SK-N-SH (cell line): ENCODE measurements at regions not wholly inside any gene's neighbourhood (a gene's known extent, or its start where the extent isn't known, plus 50 kb on each side); places are given as distances from the start of the nearest gene placed in this dataset.

Experiments
- CTCF ChIA-PET: fragments of 300-600, 350-600 bp; formaldehyde crosslinking; extraction: SDS; loops from one replicate; lab custom pipeline; 2021; lab: Yijun Ruan, JAX
- POLR2A ChIA-PET: fragments of 350-600 bp; sonication (Branson Sonifier 250); formaldehyde crosslinking; extraction: SDS; loops from one replicate; lab custom pipeline; 2020; ENCODE audit warnings: antibody characterized with exemption, inconsistent platforms; lab: Yijun Ruan, JAX
- DNase-seq: peaks from one replicate; pipeline ENCODE4 v3.0.0; 2012
- H2AFZ ChIP-seq: fragments of 200-600 bp; sonication (generic); 2 replicates; pipeline ENCODE4 v1.8.1; 2016; ENCODE audit warnings: antibody characterized with exemption, mild to moderate bottlenecking, low read depth
- H3F3A ChIP-seq: fragments of 200-600 bp; sonication (generic); replicated peaks from 2 replicates; pipeline ENCODE3; 2016; ENCODE audit warnings: antibody characterized with exemption, mild to moderate bottlenecking; ENCODE audit not compliant: insufficient read depth
- H3K27ac ChIP-seq, 2 experiments: fragments of 200-500 bp in 1 of 2; fragments of 200-600 bp in 1 of 2; sonication (Bioruptor generic) in 1 of 2; sonication (generic), shearing (Covaris generic) in 1 of 2; 2 replicates each; pipeline versions ENCODE4 v1.5.1 to v1.6.1; 2014 to 2016; ENCODE audit warnings: low read depth in 2 of 2, inconsistent platforms in 1 of 2, low read length in 1 of 2, mild to moderate bottlenecking in 1 of 2, mixed read lengths in 1 of 2
- H3K27me3 ChIP-seq: fragments of 200-600 bp; sonication (generic), shearing (Covaris generic); 2 replicates; pipeline ENCODE4 v1.6.1; 2016; ENCODE audit warnings: mixed run types; ENCODE audit not compliant: insufficient read depth
- H3K36me3 ChIP-seq, 2 experiments: fragments of 200-500 bp in 1 of 2; fragments of 200-600 bp in 1 of 2; sonication (Bioruptor generic) in 1 of 2; sonication (generic) in 1 of 2; replicated peaks in 1 of 2; 2 replicates each; pipeline versions ENCODE3 to v1.5.1; 2014 to 2016; ENCODE audit warnings: low read length in 1 of 2, mild to moderate bottlenecking in 1 of 2; ENCODE audit not compliant: insufficient read depth in 2 of 2, control insufficient read depth in 1 of 2
- H3K4me1 ChIP-seq, 2 experiments: fragments of 200-500 bp in 1 of 2; fragments of 200-600 bp in 1 of 2; sonication (Bioruptor generic) in 1 of 2; sonication (generic), shearing (Covaris generic) in 1 of 2; 2 replicates each; pipeline versions ENCODE4 v1.5.1 to v1.6.1; 2014 to 2016; ENCODE audit warnings: low read depth in 1 of 2, low read length in 1 of 2, mixed run types in 1 of 2; ENCODE audit not compliant: insufficient read depth in 2 of 2, control insufficient read depth in 1 of 2
- H3K4me2 ChIP-seq: fragments of 200-600 bp; sonication (generic), shearing (Covaris generic); 2 replicates; pipeline ENCODE4 v1.6.1; 2017; ENCODE audit warnings: mixed run types
- H3K4me3 ChIP-seq, 2 experiments: fragments of 200-500 bp in 1 of 2; fragments of 200-600 bp in 1 of 2; sonication (Bioruptor generic) in 1 of 2; sonication (generic), shearing (Covaris generic) in 1 of 2; 2 replicates each; pipeline versions ENCODE4 v1.5.1 to v1.8.1; 2014 to 2016; ENCODE audit warnings: low read depth in 2 of 2, inconsistent platforms in 1 of 2, low read length in 1 of 2, mild to moderate bottlenecking in 1 of 2, mixed read lengths in 1 of 2, moderate library complexity in 1 of 2
- H3K79me2 ChIP-seq: fragments of 200-600 bp; sonication (generic); 2 replicates; pipeline ENCODE4 v1.8.1; 2017; ENCODE audit warnings: mild to moderate bottlenecking; ENCODE audit not compliant: insufficient read depth
- H3K9ac ChIP-seq: fragments of 200-600 bp; sonication (generic); 2 replicates; pipeline ENCODE4 v1.6.1; 2017; ENCODE audit warnings: mixed run types
- H3K9me2 ChIP-seq: fragments of 200-600 bp; sonication (generic); 2 replicates; pipeline ENCODE4 v1.6.1; 2017; ENCODE audit warnings: mixed run types
- H3K9me3 ChIP-seq: fragments of 200-600 bp; sonication (generic); 2 replicates; pipeline ENCODE4 v1.6.1; 2017; ENCODE audit warnings: mixed run types, mild to moderate bottlenecking, moderate library complexity
- H4K20me1 ChIP-seq: fragments of 200-600 bp; sonication (generic); 2 replicates; pipeline ENCODE4 v1.6.1; 2017; ENCODE audit warnings: mild to moderate bottlenecking, mixed run types; ENCODE audit not compliant: insufficient read depth
- CHD2 ChIP-seq: fragments of 150-350 bp; IDR thresholded peaks from 2 replicates; pipeline ENCODE4 v1.6.1; 2018; ENCODE audit warnings: low read length; ENCODE audit not compliant: partially characterized antibody
- ELF1 ChIP-seq: IDR thresholded peaks from 2 replicates; pipeline ENCODE4 v1.4.0; 2012
- EP300 ChIP-seq, 2 experiments: IDR thresholded peaks; 2 replicates each; pipeline versions ENCODE4 v1.4.0 to v1.6.1; 2012; ENCODE audit warnings: borderline replicate concordance in 1 of 2, low read depth in 1 of 2, low read length in 1 of 2
- FOSL2 ChIP-seq: IDR thresholded peaks from 2 replicates; pipeline ENCODE4 v1.4.0; 2012; ENCODE audit warnings: low read depth, mild to moderate bottlenecking, moderate library complexity, borderline replicate concordance
- FOXJ3 ChIP-seq: sonication (generic); formaldehyde crosslinking; IDR thresholded peaks from 2 replicates; pipeline ENCODE4 v1.5.1; 2020; ENCODE audit warnings: mild to moderate bottlenecking, missing genetic modification reagents
- GABPA ChIP-seq: IDR thresholded peaks from 2 replicates; pipeline ENCODE4 v1.4.0; 2012; ENCODE audit warnings: low read depth, mild to moderate bottlenecking
- GATA2 ChIP-seq: sonication (generic); formaldehyde crosslinking; IDR thresholded peaks from 2 replicates; pipeline ENCODE4 v1.5.0; 2020; ENCODE audit warnings: mild to moderate bottlenecking, missing genetic modification reagents
- JUND ChIP-seq: IDR thresholded peaks from 2 replicates; pipeline ENCODE4 v1.4.0; 2012
- MEF2A ChIP-seq: IDR thresholded peaks from 2 replicates; pipeline ENCODE4 v1.4.0; 2012; ENCODE audit warnings: low read depth, borderline replicate concordance
- MXI1 ChIP-seq: IDR thresholded peaks from 2 replicates; pipeline ENCODE4 v1.6.1; 2012; ENCODE audit warnings: mild to moderate bottlenecking, low read depth, low read length, improper control_type of control experiment
- NRF1 ChIP-seq: IDR thresholded peaks from 2 replicates; pipeline ENCODE4 v1.6.1; 2012; ENCODE audit warnings: low read depth, mild to moderate bottlenecking, low read length
- POLR2AphosphoS5 ChIP-seq: IDR thresholded peaks from 2 replicates; pipeline ENCODE4 v1.6.1; 2012; ENCODE audit warnings: low read depth, low read length
- RXRA ChIP-seq: IDR thresholded peaks from 2 replicates; pipeline ENCODE4 v1.4.0; 2012; ENCODE audit warnings: low read depth, mild to moderate bottlenecking, borderline replicate concordance
- SIN3A ChIP-seq: IDR thresholded peaks from 2 replicates; pipeline ENCODE4 v1.6.1; 2012; ENCODE audit warnings: low read depth, mild to moderate bottlenecking, low read length, moderate library complexity, borderline replicate concordance
- SMC3 ChIP-seq: IDR thresholded peaks from 2 replicates; pipeline ENCODE4 v1.6.1; 2012; ENCODE audit warnings: low read depth, low read length, improper control_type of control experiment
- TAF1 ChIP-seq: IDR thresholded peaks from 2 replicates; pipeline ENCODE4 v1.6.1; 2012; ENCODE audit warnings: low read depth, mild to moderate bottlenecking, low read length, moderate library complexity, borderline replicate concordance
- TCF12 ChIP-seq: IDR thresholded peaks from 2 replicates; pipeline ENCODE4 v1.4.0; 2012
- TEAD4 ChIP-seq: IDR thresholded peaks from 2 replicates; pipeline ENCODE4 v1.4.0; 2012; ENCODE audit warnings: mild to moderate bottlenecking, borderline replicate concordance; ENCODE audit not compliant: insufficient read depth
- WGBS: methylation state at CpG from one replicate; pipeline ENCODE4 v1.1.6; 2017; ENCODE audit warnings: low lambda C conversion rate; 5-methylcytosine and 5-hydroxymethylcytosine counted together
- TF ChIP-seq, protein P1 (sequence below): IDR thresholded peaks from 2 replicates; pipeline ENCODE4 v1.4.0; 2012; ENCODE audit warnings: low read depth, borderline replicate concordance
- TF ChIP-seq, protein P2 (sequence below): fragments of 150-350 bp; IDR thresholded peaks from 2 replicates; pipeline ENCODE4 v1.6.1; 2017; ENCODE audit warnings: antibody characterized with exemption, low read length, low read depth, borderline replicate concordance

DNA sequence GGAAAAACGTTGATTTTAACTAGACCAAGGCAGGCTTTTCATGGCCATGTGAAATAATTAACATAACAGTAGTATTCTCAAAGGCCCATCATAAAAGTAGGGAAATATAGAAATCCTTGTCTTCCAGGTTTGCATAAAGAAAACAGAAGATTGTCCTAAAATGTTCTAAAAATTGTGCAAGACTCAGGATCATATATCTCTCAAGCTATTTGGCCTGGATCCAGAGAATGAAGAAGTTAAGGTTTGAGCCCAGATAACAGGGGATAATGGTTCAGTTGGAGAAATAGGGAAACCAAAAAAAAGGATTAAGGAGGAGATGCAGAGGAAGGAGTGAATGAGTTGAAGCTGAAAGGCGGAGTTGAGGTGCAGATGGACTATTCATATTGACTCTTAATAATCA, 555.5 kb upstream of the NR5A2 start:
- no peaks in the 10 kb centered on the region for H3F3A ChIP-seq
- H3K4me3 ChIP-seq = no peak overlapping the region
- no peaks in the 10 kb centered on the region for H3K79me2 ChIP-seq
- H3K4me1 ChIP-seq = no peaks in the 10 kb centered on the region; a peak in 1 of 4 replicates
- no peaks in the 10 kb centered on the region for H4K20me1 ChIP-seq
- 0 out of 2 replicates have a peak, but pooled peaks cover 2% of the 10 kb centered on the region for H3K9me3 ChIP-seq
- TF ChIP-seq MEF2A = no peak
- ChIA-PET POLR2A (no interaction called here), CTCF (interaction anchor here (1.0 to 1.8 kb wide), 2 partner anchors 8 to 9 kb away, joined by 3 to 4 read pairs; no protein-coding TSS in a partner anchor)
- 79% methylated on average over 2 of the region's 2 CpGs for WGBS
- H3K27ac ChIP-seq = no peak overlapping the region
- no peaks in the 10 kb centered on the region for H3K36me3 ChIP-seq
- H3K27me3 ChIP-seq = no peaks in the 10 kb centered on the region
- peak overlapping the region; percentile 4; the same call in 1 of the 2 replicates for H2AFZ ChIP-seq
- H3K4me2 ChIP-seq = no peak overlapping the region
- H3K9me2 ChIP-seq = no peaks in the 10 kb centered on the region
- no peak overlapping the region for H3K9ac ChIP-seq
- no peak for DNase-seq

DNA sequence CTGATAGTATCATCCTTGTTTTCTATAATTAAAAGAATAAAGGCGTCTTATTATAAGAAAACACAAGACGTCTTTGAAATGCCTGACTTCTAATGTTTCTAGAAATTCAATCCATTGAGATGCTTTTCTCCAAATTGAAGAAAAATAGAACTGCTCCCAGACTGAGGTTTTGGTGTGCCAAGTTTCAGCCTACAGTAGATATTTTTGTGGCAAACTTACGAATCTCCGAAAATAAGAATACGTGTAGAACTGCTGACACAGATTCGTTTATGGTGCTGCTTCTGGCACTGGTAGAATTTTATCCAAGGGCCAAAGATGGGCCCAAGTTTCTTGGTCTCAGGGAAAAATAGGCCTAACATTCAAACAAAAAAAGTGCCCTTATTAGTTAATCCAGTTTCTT, 554.5 kb upstream of the NR5A2 start:
- H3K4me2 ChIP-seq = no peak overlapping the region
- H3K36me3 ChIP-seq = no peaks in the 10 kb centered on the region
- no peaks in the 10 kb centered on the region for H3K9me2 ChIP-seq
- H3F3A ChIP-seq = no peaks in the 10 kb centered on the region
- no peak for DNase-seq
- H3K9me3 ChIP-seq = 0 out of 2 replicates have a peak, but pooled peaks cover 2% of the 10 kb centered on the region
- no peaks in the 10 kb centered on the region; a peak in 1 of 4 replicates for H3K4me1 ChIP-seq
- TF ChIP-seq FOSL2 (no peak), POLR2AphosphoS5 (no peak), GATA2 (CRISPR knock-in tag) (no peak)
- H4K20me1 ChIP-seq = no peaks in the 10 kb centered on the region
- ChIA-PET POLR2A (no interaction called here), CTCF (interaction anchor here (0.7 to 1.8 kb wide), 3 partner anchors 9 to 426 kb away, joined by 3 to 4 read pairs (median 3); no protein-coding TSS in a partner anchor)
- H2AFZ ChIP-seq = no peak overlapping the region
- H3K9ac ChIP-seq = no peak overlapping the region
- WGBS = 84% methylated on average over 6 of the region's 6 CpGs
- H3K27ac ChIP-seq = no peak overlapping the region
- no peak overlapping the region for H3K4me3 ChIP-seq
- H3K79me2 ChIP-seq = no peaks in the 10 kb centered on the region
- H3K27me3 ChIP-seq = no peaks in the 10 kb centered on the region

DNA sequence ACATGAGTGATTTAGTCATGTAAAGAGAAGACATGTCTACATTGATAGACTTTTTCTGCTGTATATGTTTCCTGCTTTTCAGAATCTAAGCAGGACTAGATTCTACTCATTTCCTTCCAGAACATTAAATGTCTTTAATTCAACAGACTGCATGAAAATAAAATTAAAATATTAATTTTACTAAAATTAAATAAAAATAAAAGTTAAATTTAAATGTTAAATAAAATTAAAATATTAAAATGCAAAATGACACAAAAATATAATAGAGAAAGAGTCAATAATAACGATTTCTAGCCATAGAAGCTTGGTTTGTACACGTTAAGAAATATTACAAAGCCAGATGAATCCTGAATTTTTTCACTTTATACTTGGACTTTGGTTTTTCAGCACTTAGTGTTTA, 552.8 kb upstream of the NR5A2 start:
- ChIA-PET CTCF (no interaction called here), POLR2A (no interaction called here)
- DNase-seq = no peak
- H3K36me3 ChIP-seq = no peaks in the 10 kb centered on the region
- H3F3A ChIP-seq = no peaks in the 10 kb centered on the region
- 0 out of 2 replicates have a peak, but pooled peaks cover 2% of the 10 kb centered on the region for H3K9me3 ChIP-seq
- H3K79me2 ChIP-seq = no peaks in the 10 kb centered on the region
- TF ChIP-seq MXI1 (no peak), EP300 (IDR thresholded peaks at IDR 0.05; ENCODE audit: borderline replicate concordance in 1 of 2, low read depth in 1 of 2, low read length in 1 of 2) (no peak), SIN3A (no peak), GATA2 (CRISPR knock-in tag) (no peak), TCF12 (no peak), GABPA (no peak), NRF1 (no peak), SMC3 (no peak), RXRA (no peak), CHD2 (no peak), FOXJ3 (CRISPR knock-in tag) (no peak), MEF2A (no peak), JUND (no peak), TAF1 (no peak), ELF1 (no peak), TEAD4 (no peak)
- TF ChIP-seq, protein P1, sequence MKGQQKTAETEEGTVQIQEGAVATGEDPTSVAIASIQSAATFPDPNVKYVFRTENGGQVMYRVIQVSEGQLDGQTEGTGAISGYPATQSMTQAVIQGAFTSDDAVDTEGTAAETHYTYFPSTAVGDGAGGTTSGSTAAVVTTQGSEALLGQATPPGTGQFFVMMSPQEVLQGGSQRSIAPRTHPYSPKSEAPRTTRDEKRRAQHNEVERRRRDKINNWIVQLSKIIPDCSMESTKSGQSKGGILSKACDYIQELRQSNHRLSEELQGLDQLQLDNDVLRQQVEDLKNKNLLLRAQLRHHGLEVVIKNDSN = no peak
- TF ChIP-seq, protein P2, sequence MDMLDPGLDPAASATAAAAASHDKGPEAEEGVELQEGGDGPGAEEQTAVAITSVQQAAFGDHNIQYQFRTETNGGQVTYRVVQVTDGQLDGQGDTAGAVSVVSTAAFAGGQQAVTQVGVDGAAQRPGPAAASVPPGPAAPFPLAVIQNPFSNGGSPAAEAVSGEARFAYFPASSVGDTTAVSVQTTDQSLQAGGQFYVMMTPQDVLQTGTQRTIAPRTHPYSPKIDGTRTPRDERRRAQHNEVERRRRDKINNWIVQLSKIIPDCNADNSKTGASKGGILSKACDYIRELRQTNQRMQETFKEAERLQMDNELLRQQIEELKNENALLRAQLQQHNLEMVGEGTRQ = no peak
- no peak overlapping the region for H3K4me2 ChIP-seq
- no peaks in the 10 kb centered on the region for H4K20me1 ChIP-seq
- H3K4me3 ChIP-seq = no peak overlapping the region
- H3K9me2 ChIP-seq = no peaks in the 10 kb centered on the region
- H3K27me3 ChIP-seq = no peaks in the 10 kb centered on the region
- H3K4me1 ChIP-seq = no peaks in the 10 kb centered on the region; a peak in 1 of 4 replicates
- no peak overlapping the region for H2AFZ ChIP-seq
- 55% methylated on average over 2 of the region's 2 CpGs for WGBS
- no peak overlapping the region for H3K27ac ChIP-seq
- H3K9ac ChIP-seq = no peak overlapping the region
